ENCODE measurements at regions not wholly inside any gene's neighbourhood (a gene's known extent, or its start where the extent isn't known, plus 50 kb on each side); places are given as distances from the start of the nearest gene placed in this dataset.
"Not testable (repeated sequence)": the region's sequence is repeated elsewhere in the genome, so short reads cannot be mapped to it uniquely, and the experiment has no call there.

DNA sequence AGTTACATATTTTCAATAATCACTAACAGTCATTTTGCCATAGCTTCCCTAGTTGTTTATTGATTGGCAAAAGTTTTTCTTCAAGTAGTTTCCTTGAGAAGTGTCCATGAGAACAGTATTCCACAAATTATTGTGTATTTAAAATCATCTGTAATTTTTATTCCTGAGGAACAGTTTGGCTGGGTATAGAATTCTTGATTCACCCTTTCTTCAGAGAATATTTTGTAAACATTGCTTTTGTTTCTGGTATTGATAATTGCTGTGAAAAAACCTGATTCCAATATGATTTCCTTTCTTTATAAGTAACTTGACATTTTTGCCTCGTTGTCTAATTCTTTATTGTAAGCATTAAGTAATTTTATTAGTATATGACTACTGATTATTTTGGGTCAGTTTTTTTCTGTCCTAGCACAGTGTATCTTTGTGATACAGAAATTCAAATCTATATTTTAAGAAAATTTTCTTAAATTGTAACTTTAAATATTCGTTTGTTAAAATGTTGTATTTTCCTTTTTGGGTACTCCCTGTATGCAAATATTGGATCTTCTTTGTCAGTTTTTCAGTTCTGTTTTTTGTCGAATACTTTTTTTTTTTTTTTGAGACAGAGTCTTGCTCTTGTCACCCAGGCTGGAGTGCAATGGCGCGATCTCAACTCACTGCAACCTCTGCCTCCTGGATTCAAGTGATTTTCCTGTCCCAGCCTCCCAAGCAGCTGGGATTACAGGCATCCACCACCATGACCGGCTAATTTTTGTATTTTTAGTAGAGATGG lies 162.0 kb upstream of the ATP2B1 start:
- FAIRE-seq: no peak

DNA sequence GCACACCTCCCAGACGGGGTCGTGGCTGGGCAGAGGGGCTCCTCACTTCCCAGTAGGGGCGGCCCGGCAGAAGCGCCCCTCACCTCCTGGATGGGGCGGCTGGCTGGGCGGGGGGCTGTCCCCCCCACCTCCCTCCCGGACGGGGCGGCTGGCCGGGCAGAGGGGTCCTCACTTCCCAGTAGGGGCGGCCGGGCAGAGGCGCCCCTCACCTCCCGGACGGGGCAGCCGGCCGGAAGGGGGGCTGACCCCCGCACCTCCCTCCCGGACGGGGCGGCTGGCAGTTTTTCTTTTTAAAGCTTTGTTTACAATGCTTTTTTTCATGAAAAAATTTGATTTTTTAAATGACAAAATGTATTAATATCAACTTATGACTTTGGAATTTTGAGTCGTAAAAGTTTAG lies 159.0 kb upstream of the ATP2B1 start:
- FAIRE-seq: not testable (repeated sequence)

GRCh38 chr12:89864411-89864810 lies 155.8 kb upstream of the ATP2B1 start:
- FAIRE-seq: no peak

GRCh38 chr12:89863968-89864367 lies 155.3 kb upstream of the ATP2B1 start:
- FAIRE-seq: no peak

GRCh38 chr12:89863493-89863938 lies 154.9 kb upstream of the ATP2B1 start:
- no peak for FAIRE-seq

DNA sequence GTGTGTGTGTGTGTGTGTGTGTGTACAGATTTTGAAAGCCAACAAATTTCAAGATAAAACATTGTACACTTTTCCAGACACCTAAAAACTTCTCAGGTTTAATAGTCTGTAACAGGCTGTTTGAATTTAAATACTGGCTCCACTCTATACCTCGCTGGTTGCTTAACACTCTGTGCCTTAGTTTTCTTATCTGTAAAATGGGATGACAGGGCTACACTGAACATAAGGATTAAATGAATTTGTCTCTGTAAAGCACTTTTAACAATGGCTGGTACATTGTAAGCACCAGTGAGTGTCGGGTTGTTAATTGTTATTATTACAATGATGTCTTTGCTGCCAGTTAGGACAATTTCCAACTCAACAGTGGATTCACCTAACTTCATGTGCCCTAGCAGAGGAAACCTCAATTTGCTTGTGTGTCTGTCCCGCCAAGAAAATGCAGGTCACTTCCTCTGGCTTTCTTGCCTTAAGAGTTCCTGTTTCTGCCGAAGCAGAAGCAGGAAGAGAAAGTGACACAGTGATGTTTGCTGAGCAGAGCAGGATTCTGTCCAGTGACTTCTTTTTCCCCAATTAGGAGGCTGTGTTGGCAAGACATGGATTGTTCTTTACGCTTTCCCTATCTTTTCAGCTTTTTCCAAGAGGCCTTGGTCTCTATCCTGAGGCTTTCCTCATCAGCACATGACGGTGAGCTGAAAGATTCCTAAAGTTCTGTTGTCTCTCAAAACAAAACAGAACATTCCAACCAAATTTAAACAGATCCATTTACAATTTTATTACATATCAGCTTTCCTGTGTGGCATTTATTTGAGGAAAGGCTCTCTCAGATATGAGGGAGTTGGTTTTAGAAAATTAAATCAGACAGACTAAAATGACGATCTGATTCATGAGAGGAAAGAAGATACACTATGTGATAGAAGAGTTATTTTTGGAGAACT lies 154.1 kb upstream of the ATP2B1 start:
- FAIRE-seq: no peak

DNA sequence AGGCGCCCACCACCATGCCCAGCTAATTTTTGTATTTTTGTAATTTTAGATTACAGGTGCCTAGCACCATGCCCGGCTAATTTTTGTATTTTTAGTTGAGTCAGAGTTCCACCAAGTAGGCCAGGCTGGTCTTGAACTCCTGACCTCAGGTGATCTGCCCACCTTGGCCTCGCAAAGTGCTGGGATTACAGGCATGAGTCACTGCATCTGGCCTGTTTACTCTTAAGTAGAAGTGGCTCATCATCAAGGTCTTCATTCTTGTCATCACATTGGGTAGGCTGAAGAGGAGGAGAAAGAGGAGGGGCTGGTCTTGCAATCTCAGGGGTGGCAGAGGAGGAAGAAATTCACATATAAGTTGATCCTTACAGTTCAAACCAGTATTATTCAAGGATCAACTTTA lies 152.4 kb upstream of the ATP2B1 start:
- FAIRE-seq: no peak

- no peak for FAIRE-seq
Observed at GRCh38 chr12:89859508-89860220, 151.0 kb upstream of the ATP2B1 start.

DNA sequence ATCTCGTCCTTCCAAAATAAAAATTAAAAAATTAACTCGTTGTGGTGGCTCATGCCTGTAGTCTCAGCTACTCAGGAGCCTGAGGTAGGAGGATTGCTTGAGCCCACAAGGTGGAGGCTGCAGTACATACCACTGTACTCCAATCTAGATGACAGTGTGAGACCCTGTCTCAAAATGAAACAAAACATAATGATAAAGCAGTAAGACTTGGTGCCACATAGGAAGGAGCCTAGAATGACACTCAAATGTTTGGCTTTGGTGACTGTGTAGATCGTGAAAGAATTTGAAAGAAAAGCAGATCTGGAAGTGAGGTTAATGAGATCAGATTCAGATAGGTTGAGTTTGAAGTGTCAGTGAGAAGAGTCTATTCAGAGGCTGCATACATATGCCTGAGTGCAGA lies 150.1 kb upstream of the ATP2B1 start:
- FAIRE-seq: no peak

DNA sequence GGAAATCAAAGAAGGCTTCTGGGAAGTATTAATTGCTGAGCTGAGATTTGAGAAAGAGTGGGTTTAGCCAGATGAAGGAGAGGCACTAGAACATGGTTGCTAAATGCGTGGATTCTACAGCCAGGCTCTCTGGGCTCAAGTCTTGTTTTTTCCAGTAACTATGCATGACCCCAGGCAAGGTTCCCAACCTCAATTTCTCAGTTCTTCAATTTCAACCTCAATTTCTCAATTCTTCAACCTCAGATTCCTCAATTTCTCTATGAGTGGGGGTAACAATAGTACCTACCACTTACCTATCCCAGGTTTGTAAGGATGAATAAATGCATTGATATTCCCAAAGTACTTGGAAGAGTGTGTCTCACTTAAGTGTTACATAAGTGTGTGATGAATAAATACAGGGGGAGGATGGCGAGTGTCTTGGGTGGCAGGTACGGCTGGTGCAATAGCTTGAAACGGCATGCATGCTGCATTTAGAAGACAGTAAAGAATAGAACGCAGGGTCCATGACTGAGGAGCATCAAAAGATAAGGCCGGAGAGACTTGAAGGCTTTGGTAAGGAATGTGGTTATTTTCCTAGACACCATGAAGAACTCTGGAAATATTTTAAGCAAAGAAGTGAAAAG lies 149.1 kb upstream of the ATP2B1 start:
- no peak for FAIRE-seq

DNA sequence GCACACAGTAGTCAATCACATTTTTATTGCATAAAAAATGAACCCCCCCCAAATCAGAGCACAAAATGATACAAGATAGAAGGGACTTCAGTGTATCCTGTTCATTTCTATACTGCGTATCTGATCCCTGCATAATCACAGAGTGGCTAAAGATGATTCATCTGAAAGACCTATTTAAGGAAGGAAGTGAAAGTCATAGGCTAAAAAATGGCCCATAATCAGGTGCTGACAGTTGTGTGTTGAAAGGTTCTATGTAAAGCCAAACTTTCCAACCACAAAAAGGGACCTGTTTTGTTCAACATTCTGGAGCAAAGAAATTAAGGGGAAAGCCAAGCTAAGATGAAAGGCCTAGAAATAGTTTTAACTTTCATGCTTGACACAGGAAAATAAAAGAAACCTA lies 147.8 kb upstream of the ATP2B1 start:
- no peak for FAIRE-seq

GRCh38 chr12:89848732-89849131 lies 140.1 kb upstream of the ATP2B1 start:
- FAIRE-seq: no peak

GRCh38 chr12:89846473-89847055 lies 137.9 kb upstream of the ATP2B1 start:
- no peak for FAIRE-seq

DNA sequence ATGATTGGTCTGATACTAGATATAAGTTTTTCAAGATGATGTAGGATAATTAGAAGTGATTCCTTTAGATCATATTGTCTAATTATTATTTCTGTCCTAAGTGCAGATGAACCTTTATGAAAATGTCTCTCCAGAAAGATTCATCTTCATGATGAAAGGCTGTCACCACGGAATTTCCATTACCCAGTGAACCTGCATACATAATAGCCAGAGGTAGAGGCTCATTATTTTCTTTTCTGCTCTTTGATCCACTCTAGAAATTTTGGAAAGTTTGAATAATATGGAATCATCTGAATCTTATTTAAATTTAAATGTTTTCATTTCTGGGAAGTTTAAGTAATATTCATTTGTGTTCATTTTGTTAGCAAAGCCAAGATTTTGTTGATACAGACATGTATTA lies 137.1 kb upstream of the ATP2B1 start:
- no peak for FAIRE-seq

- FAIRE-seq: no peak
Observed at GRCh38 chr12:89845366-89845765, 136.7 kb upstream of the ATP2B1 start.

DNA sequence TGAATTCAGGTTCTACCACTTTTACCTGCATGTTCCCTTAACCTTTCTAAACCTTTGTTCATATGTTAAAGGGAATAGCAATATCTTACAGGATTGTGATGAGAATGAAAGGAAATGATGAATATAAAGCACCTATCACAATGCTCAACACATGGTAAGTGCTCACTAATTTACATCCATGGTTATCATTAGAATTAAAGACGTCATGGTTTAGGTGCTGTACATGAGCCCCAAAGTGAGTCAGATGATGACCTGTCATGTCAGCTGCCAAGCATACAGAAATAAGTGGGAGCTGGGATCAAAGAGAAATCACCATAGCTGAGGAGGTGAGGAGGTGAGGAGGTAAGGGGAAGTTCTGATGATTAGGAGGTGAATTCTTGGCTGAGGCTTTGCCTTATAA lies 135.9 kb upstream of the ATP2B1 start:
- no peak for FAIRE-seq

GRCh38 chr12:89840162-89840922 lies 131.7 kb upstream of the ATP2B1 start:
- FAIRE-seq: no peak

- FAIRE-seq: no peak
Observed at GRCh38 chr12:89839444-89839843, 130.8 kb upstream of the ATP2B1 start.

- FAIRE-seq: no peak
Observed at GRCh38 chr12:89838833-89839232, 130.2 kb upstream of the ATP2B1 start.

- no peak for FAIRE-seq
Observed at GRCh38 chr12:89836026-89836425, 127.4 kb upstream of the ATP2B1 start.

- FAIRE-seq: no peak
Observed at GRCh38 chr12:89834676-89835075, 126.0 kb upstream of the ATP2B1 start.

Data from G401.6 (cell line).